ENCODE measurements at regions not wholly inside any gene's neighbourhood (a gene's known extent, or its start where the extent isn't known, plus 50 kb on each side); places are given as distances from the start of the nearest gene placed in this dataset.

DNA sequence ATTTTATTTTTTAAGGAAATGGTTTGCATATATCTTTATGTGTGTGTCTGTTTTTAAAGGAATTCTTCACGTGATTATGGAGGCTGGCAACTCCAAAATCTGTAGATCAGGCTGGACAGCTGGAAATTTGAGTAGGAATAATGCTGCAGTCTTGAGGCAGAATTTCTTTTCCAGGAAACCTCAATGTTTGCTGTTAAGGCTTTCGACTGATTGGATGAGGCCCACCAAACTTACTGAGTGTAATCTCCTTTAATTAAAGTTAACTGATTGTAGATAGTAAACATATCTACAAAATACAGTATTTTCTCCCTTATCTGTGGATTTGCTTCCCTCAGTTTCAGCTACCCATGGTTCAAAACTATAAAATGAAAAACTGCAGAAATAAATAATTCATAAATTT is 883.1 kb downstream of the TTLL7 start:
- TF ChIP-seq POLR2AphosphoS5 (IDR thresholded peaks at IDR 0.05; ENCODE audit: low read depth, low read length) (no peak), TAF1 (IDR thresholded peaks at IDR 0.05; ENCODE audit: borderline replicate concordance, insufficient read depth, low read length) (no peak)
